Activated CD8-positive, alpha-beta memory T cell treated with anti-CD3 and anti-CD28 coated beads for 48 hours (primary cell): ENCODE measurements at regions not wholly inside any gene's neighbourhood (a gene's known extent, or its start where the extent isn't known, plus 50 kb on each side); places are given as distances from the start of the nearest gene placed in this dataset.
"Not testable (repeated sequence)": the region's sequence is repeated elsewhere in the genome, so short reads cannot be mapped to it uniquely, and the experiment has no call there.

Experiments used
- DNase-seq, 3 experiments: peaks; one replicate each; pipeline ENCODE4 v3.0.0-alpha.2; 2020; ENCODE audit warnings: low read depth in 2 of 3, low spot score in 2 of 3

- no peak for DNase-seq
Measured at GRCh38 chr3:155995525-155996370, 124.6 kb upstream of the KCNAB1 start.

- no peak for DNase-seq
Measured at GRCh38 chr3:155996882-155997281, 123.5 kb upstream of the KCNAB1 start.

- not testable (repeated sequence) for DNase-seq
Measured at GRCh38 chr3:155998173-155998572, 122.2 kb upstream of the KCNAB1 start.

- DNase-seq, result no peak
Measured at GRCh38 chr3:156005736-156006135, 114.6 kb upstream of the KCNAB1 start.

- no peak for DNase-seq
Measured at GRCh38 chr3:156010829-156011228, 109.5 kb upstream of the KCNAB1 start.

GRCh38 chr3:156014489-156014888, 105.9 kb upstream of the KCNAB1 start:
- no peak for DNase-seq

- DNase-seq, result no peak
Measured at GRCh38 chr3:156016902-156017301, 103.5 kb upstream of the KCNAB1 start.

- DNase-seq, result no peak
Measured at GRCh38 chr3:156017352-156018030, 102.9 kb upstream of the KCNAB1 start.

- no peak for DNase-seq
Measured at GRCh38 chr3:156024904-156025533, 95.4 kb upstream of the KCNAB1 start.

GRCh38 chr3:156029208-156029607, 91.2 kb upstream of the KCNAB1 start:
- no peak for DNase-seq

- DNase-seq, result no peak
Measured at GRCh38 chr3:156030723-156031122, 89.7 kb upstream of the KCNAB1 start.

- no peak for DNase-seq
Measured at GRCh38 chr3:156033428-156033827, 87.0 kb upstream of the KCNAB1 start.

GRCh38 chr3:156035158-156035557, 85.2 kb upstream of the KCNAB1 start:
- no peak for DNase-seq

GRCh38 chr3:156036258-156037053, 83.9 kb upstream of the KCNAB1 start:
- no peak for DNase-seq

GRCh38 chr3:156037356-156037755, 83.0 kb upstream of the KCNAB1 start:
- DNase-seq, result no peak

- no peak for DNase-seq
Measured at GRCh38 chr3:156038869-156039268, 81.5 kb upstream of the KCNAB1 start.

GRCh38 chr3:156040041-156040440, 80.3 kb upstream of the KCNAB1 start:
- no peak for DNase-seq

- not testable (repeated sequence) for DNase-seq
Measured at GRCh38 chr3:156041216-156041841, 79.0 kb upstream of the KCNAB1 start.

GRCh38 chr3:156041856-156042255, 78.5 kb upstream of the KCNAB1 start:
- DNase-seq, result not testable (repeated sequence)

GRCh38 chr3:156043832-156044633, 76.3 kb upstream of the KCNAB1 start:
- peak in 2 of 3 experiments; percentile 7 to 36 for DNase-seq
